Heart right ventricle (tissue), 16 donors: ENCODE measurements at regions not wholly inside any gene's neighbourhood (a gene's known extent, or its start where the extent isn't known, plus 50 kb on each side); places are given as distances from the start of the nearest gene placed in this dataset.
"Not testable (repeated sequence)": the region's sequence is repeated elsewhere in the genome, so short reads cannot be mapped to it uniquely, and the experiment has no call there.

ENCODE experiments used
- ATAC-seq, 8 donors: fragments of 200-7000 bp; cut with Tn5 transposase; one replicate each; pipeline ENCODE4 v1.9.1; 2020; ENCODE audit warnings: mild to moderate bottlenecking in 8 of 8, moderate library complexity in 8 of 8, moderate number of reproducible peaks in 1 of 8
- DNase-seq, 2 donors: peaks; one replicate each; pipeline ENCODE4 v3.0.0-alpha.2; 2020
- H3K27ac ChIP-seq, 10 donors: fragments of 200-600 bp; sonication (generic) in 2 of 10; one replicate each; pipeline versions ENCODE4 v1.5.0 to v1.8.0; 2020 to 2022; ENCODE audit warnings: mild to moderate bottlenecking in 3 of 10
- H3K27me3 ChIP-seq, 7 donors: fragments of 200-600 bp; one replicate each; pipeline ENCODE4 v1.8.0; 2021 to 2022; ENCODE audit warnings: mild to moderate bottlenecking in 2 of 7
- H3K36me3 ChIP-seq, 9 donors: fragments of 200-600 bp; sonication (generic) in 1 of 9; one replicate each; pipeline versions ENCODE4 v1.5.0 to v1.8.0; 2020 to 2022; ENCODE audit warnings: mild to moderate bottlenecking in 2 of 9
- H3K4me1 ChIP-seq, 9 donors: fragments of 200-600 bp; sonication (generic) in 1 of 9; one replicate each; pipeline versions ENCODE4 v1.5.0 to v1.8.0; 2020 to 2022; ENCODE audit warnings: mild to moderate bottlenecking in 4 of 9
- H3K4me3 ChIP-seq, 10 donors: fragments of 200-600 bp; sonication (generic) in 2 of 10; one replicate each; pipeline versions ENCODE4 v1.5.0 to v1.8.0; 2020 to 2022; ENCODE audit warnings: mild to moderate bottlenecking in 7 of 10, moderate library complexity in 2 of 10
- H3K9me3 ChIP-seq, 11 donors: fragments of 200-600 bp in 10 of 11; sonication (generic) in 2 of 11; one replicate each; pipeline versions ENCODE4 v1.5.0 to v1.8.0; 2013 to 2022; ENCODE audit warnings: mild to moderate bottlenecking in 2 of 11, control low read depth in 1 of 11, moderate library complexity in 1 of 11
- WGBS, 2 donors: extraction: QIAGEN DNeasy Blood & Tissue Kit; methylation state at CpG; one replicate each; pipeline ENCODE4 v1.1.7; 2013; ENCODE audit warnings: inconsistent platforms in 1 of 2; 5-methylcytosine and 5-hydroxymethylcytosine counted together
- intact Hi-C, 10 donors: fragments of 100-400 bp; cut with DNase I; formaldehyde crosslinking; loops; one replicate each; pipeline versions ENCODE4 v1.11.1 to v1.14.2; 2022
- TF ChIP-seq, protein P1 (sequence below), 9 donors: fragments of 200-600 bp; sonication (generic) in 2 of 9; IDR thresholded peaks; one replicate each; pipeline versions ENCODE4 v1.5.0 to v1.8.0; 2021 to 2022; ENCODE audit warnings: antibody characterized with exemption in 9 of 9, mild to moderate bottlenecking in 5 of 9, moderate library complexity in 1 of 9
- donor health status: Arrhythmogenic right ventricular cardiomyopathy.
- donor health status: ischemic (EF 13 %, LVEDD 7.1; RV severe dilation, severe dysfunction).
- donor health status: healthy with polysubstance abuse.
- donor health status: DM: no; HTN: yes; CAD: no.
- donor health status: DM: no; HTN: no; CAD: no.
- donor health status: ischemic (EF 25% LVEDD 6.9; RV normal size, moderate dysfunction).
- donor health status: ischemic (EF 25% LVEDD 5.7; RV mildly dilated, moderate dysfunction).
- donor health status: healthy.
- donor health status: DM: yes; HTN: yes; CAD: no.
- donor health status: Ischemic cardiomyopathy.
- donor health status: ischemic (EF 35%, LVEDD 5.7; RV mildly dilated, moderate dysfunction).
- donor health status: nonischemic (EF 11% LVEDD 7.7; RV severe dilation, severe dysfunction).
- donor health status: DM: yes; HTN: yes; CAD: no.
- donor health status: PGD.
- donor health status: ischemic (EF 29% LVEDD 5.4; RV normal size, mild dysfunction).
- donor health status: nonischemic (EF 23%, LVEDD 6.1; RV moderate dilation, normal function).

GRCh38 chr9:38246833-38247232, 145.7 kb upstream of the ALDH1B1 start:
- WGBS, 2 donors = 92 to 95% methylated on average over 7 of the region's 7 CpGs
- H3K4me3 ChIP-seq = no peak overlapping the region
- TF ChIP-seq, protein P1, sequence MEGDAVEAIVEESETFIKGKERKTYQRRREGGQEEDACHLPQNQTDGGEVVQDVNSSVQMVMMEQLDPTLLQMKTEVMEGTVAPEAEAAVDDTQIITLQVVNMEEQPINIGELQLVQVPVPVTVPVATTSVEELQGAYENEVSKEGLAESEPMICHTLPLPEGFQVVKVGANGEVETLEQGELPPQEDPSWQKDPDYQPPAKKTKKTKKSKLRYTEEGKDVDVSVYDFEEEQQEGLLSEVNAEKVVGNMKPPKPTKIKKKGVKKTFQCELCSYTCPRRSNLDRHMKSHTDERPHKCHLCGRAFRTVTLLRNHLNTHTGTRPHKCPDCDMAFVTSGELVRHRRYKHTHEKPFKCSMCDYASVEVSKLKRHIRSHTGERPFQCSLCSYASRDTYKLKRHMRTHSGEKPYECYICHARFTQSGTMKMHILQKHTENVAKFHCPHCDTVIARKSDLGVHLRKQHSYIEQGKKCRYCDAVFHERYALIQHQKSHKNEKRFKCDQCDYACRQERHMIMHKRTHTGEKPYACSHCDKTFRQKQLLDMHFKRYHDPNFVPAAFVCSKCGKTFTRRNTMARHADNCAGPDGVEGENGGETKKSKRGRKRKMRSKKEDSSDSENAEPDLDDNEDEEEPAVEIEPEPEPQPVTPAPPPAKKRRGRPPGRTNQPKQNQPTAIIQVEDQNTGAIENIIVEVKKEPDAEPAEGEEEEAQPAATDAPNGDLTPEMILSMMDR (IDR thresholded peaks at IDR 0.05) = no peak
- DNase-seq (no peak), ATAC-seq (no peak)
- intact Hi-C loops = no loop called here
- H3K27ac ChIP-seq = no peak overlapping the region
- peaks cover 0 to 6% (median 0%) of the 10 kb centered on the region in 11 donors for H3K9me3 ChIP-seq
- no peaks in the 10 kb centered on the region for H3K36me3 ChIP-seq
- peaks cover 0 to 5% (median 0%) of the 10 kb centered on the region in 7 donors for H3K27me3 ChIP-seq
- no peaks in the 10 kb centered on the region for H3K4me1 ChIP-seq

- intact Hi-C loops = no loop called here
Observed at GRCh38 chr9:38244971-38245370, 147.5 kb upstream of the ALDH1B1 start.

DNA sequence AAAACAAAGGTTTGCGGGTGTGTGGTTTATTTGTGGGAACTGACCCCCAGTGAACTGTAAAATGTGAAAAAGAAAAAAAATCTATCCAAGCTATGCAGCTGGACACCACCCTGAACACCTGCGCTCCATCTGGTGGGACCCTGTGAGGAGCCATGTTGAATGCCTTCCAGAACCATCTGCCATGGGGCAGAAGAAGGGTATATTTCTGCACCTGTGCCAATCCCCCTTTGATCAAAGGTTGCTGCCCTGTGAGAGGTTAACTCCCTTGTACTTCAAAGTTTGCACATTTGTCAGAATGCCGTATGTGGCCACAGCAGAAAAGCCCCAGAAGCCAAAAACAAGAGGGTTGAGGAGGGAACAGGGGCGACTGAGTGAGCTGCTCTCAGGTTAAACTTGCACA, 148.5 kb upstream of the ALDH1B1 start:
- 83 to 84% methylated on average over 4 of the region's 4 CpGs for WGBS, 2 donors
- intact Hi-C loops = no loop called here
- Histone ChIP-seq H3K36me3 (no peaks in the 10 kb centered on the region), H3K27me3 (peaks cover 0 to 5% (median 0%) of the 10 kb centered on the region in 7 donors), H3K4me3 (no peak overlapping the region), H3K4me1 (no peaks in the 10 kb centered on the region), H3K27ac (no peak overlapping the region), H3K9me3 (peaks cover 0 to 6% (median 0%) of the 10 kb centered on the region in 11 donors)
- ATAC-seq (no peak), DNase-seq (no peak)
- TF ChIP-seq, protein P1 (IDR thresholded peaks at IDR 0.05) = no peak

More at GRCh38 chr9:38244971-38245370, 147.5 kb upstream of the ALDH1B1 start:
- Histone ChIP-seq H3K9me3 (peaks cover 0 to 6% (median 0%) of the 10 kb centered on the region in 11 donors), H3K27ac (no peak overlapping the region), H3K4me1 (no peaks in the 10 kb centered on the region), H3K4me3 (no peak overlapping the region), H3K27me3 (peaks cover 0 to 5% (median 0%) of the 10 kb centered on the region in 7 donors), H3K36me3 (no peaks in the 10 kb centered on the region)
- ATAC-seq (no peak), DNase-seq (no peak)
- TF ChIP-seq, protein P1 (IDR thresholded peaks at IDR 0.05) = no peak
- 88 to 91% methylated on average over 1 of the region's 1 CpG for WGBS, 2 donors

- H3K27ac ChIP-seq, ATAC-seq, DNase-seq, H3K4me1 ChIP-seq, H3K36me3 ChIP-seq, intact Hi-C loops, H3K9me3 ChIP-seq, H3K27me3 ChIP-seq, H3K4me3 ChIP-seq: not testable (repeated sequence)
- WGBS, 2 donors = 95 to 96% methylated on average over 5 to 23 of the region's 30 CpGs
Observed at GRCh38 chr9:38242151-38242550, 150.4 kb upstream of the ALDH1B1 start.

- DNase-seq (no peak), ATAC-seq (no peak)
- intact Hi-C loops = no loop called here
- Histone ChIP-seq H3K27ac (no peak overlapping the region), H3K9me3 (peaks cover 0 to 5% (median 0%) of the 10 kb centered on the region in 11 donors), H3K36me3 (no peaks in the 10 kb centered on the region), H3K27me3 (peaks cover 0 to 5% (median 0%) of the 10 kb centered on the region in 7 donors), H3K4me3 (no peak overlapping the region), H3K4me1 (no peaks in the 10 kb centered on the region)
- TF ChIP-seq, protein P1 (IDR thresholded peaks at IDR 0.05) = no peak
- 86 to 90% methylated on average over 2 of the region's 2 CpGs for WGBS, 2 donors
Observed at GRCh38 chr9:38240051-38240450, 152.5 kb upstream of the ALDH1B1 start.
